ENCODE measurements at regions not wholly inside any gene's neighbourhood (a gene's known extent, or its start where the extent isn't known, plus 50 kb on each side); places are given as distances from the start of the nearest gene placed in this dataset.

DNA sequence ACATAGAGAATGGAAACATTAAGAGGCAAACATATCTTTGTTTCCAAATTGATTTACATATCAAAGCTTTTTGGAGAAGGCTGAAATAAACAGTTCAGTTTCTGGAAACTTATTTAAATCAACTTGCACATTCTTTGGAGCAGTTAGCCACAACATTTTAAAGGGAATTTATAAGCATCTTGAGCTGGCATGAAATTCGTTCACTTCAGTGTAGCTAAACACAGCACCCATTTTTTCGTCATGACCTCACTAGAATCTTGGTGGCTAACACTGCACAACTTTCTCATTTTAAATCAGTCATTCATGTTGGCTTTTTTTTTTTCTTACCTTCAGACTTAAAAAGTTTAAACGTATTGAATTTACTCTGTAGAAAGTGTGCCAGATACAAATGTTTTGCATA lies 1139.9 kb upstream of the FLRT2 start:
- TF ChIP-seq, protein P1, sequence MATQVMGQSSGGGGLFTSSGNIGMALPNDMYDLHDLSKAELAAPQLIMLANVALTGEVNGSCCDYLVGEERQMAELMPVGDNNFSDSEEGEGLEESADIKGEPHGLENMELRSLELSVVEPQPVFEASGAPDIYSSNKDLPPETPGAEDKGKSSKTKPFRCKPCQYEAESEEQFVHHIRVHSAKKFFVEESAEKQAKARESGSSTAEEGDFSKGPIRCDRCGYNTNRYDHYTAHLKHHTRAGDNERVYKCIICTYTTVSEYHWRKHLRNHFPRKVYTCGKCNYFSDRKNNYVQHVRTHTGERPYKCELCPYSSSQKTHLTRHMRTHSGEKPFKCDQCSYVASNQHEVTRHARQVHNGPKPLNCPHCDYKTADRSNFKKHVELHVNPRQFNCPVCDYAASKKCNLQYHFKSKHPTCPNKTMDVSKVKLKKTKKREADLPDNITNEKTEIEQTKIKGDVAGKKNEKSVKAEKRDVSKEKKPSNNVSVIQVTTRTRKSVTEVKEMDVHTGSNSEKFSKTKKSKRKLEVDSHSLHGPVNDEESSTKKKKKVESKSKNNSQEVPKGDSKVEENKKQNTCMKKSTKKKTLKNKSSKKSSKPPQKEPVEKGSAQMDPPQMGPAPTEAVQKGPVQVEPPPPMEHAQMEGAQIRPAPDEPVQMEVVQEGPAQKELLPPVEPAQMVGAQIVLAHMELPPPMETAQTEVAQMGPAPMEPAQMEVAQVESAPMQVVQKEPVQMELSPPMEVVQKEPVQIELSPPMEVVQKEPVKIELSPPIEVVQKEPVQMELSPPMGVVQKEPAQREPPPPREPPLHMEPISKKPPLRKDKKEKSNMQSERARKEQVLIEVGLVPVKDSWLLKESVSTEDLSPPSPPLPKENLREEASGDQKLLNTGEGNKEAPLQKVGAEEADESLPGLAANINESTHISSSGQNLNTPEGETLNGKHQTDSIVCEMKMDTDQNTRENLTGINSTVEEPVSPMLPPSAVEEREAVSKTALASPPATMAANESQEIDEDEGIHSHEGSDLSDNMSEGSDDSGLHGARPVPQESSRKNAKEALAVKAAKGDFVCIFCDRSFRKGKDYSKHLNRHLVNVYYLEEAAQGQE (IDR thresholded peaks at IDR 0.05; ENCODE audit: insufficient read depth in 1 of 2, low read depth in 2 of 2, low read length in 2 of 2): no peak
- TF ChIP-seq TAF1 (IDR thresholded peaks at IDR 0.05; ENCODE audit: borderline replicate concordance, insufficient read depth, low read length): no peak
- TF ChIP-seq SIN3A (IDR thresholded peaks at IDR 0.05; ENCODE audit: borderline replicate concordance, insufficient read depth, low read length): no peak
- TF ChIP-seq POLR2AphosphoS5 (IDR thresholded peaks at IDR 0.05; ENCODE audit: low read depth, low read length): no peak
- no peak for TF ChIP-seq FOXP2 (optimal IDR thresholded peaks at IDR 0.05; ENCODE audit: borderline replicate concordance, extremely low read depth, extremely low read length, insufficient read depth)

DNA sequence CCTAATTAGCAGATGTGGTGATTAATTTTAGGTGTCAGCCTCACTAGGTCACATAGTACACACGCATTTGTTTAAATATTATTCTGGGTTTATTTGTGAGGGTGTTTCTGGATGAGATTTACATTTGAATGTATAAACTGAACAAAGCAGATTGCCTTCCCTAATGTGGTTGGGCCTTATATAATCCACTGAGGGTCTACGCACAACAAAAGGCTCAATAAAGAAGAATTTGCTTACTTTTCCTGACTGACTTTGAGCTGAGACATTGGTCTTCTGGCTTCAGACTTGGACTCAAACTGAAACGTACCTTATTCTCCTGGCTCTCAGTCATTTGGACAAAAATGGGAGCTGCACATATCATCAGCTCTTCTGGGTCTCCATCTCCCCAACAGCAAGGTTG lies 1132.3 kb upstream of the FLRT2 start:
- TF ChIP-seq, protein P1 (IDR thresholded peaks at IDR 0.05; ENCODE audit: insufficient read depth in 1 of 2, low read depth in 2 of 2, low read length in 2 of 2): no peak

DNA sequence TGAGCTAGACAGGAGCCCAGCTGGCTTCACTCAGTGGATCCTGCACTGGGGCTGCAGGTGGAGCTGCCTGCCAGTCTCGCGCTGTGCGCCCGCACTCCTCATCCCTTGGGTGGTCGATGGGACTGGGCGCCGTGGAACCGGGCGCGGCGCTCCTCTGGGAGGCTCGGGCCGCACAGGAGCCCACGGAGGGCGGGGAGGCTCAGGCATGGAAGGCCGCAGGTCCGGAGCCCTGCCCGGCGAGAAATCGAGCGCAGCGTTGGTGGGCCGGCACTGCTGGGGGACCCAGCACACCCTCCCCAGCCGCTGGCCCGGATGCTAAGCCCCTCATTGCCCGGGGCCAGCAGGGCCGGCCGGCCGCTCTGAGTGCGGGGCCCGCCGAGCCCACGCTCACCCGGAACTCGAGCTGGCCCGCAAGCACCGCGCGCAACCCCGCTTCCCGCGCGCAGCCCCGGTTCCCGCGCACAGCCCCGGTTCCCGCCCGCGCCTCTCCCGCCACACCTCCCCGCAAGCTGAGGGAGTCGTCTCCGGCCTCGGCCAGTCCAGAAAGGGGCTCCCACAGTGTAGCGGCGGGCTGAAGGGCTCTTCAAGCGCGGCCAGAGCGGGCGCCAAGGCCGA lies 1130.5 kb upstream of the FLRT2 start:
- no peak for TF ChIP-seq POLR2AphosphoS5 (IDR thresholded peaks at IDR 0.05; ENCODE audit: low read depth, low read length)
- TF ChIP-seq, protein P1 (IDR thresholded peaks at IDR 0.05; ENCODE audit: insufficient read depth in 1 of 2, low read depth in 2 of 2, low read length in 2 of 2): no peak
- no peak for TF ChIP-seq TAF1 (IDR thresholded peaks at IDR 0.05; ENCODE audit: borderline replicate concordance, insufficient read depth, low read length)
- no peak for TF ChIP-seq FOXP2 (optimal IDR thresholded peaks at IDR 0.05; ENCODE audit: borderline replicate concordance, extremely low read depth, extremely low read length, insufficient read depth)

DNA sequence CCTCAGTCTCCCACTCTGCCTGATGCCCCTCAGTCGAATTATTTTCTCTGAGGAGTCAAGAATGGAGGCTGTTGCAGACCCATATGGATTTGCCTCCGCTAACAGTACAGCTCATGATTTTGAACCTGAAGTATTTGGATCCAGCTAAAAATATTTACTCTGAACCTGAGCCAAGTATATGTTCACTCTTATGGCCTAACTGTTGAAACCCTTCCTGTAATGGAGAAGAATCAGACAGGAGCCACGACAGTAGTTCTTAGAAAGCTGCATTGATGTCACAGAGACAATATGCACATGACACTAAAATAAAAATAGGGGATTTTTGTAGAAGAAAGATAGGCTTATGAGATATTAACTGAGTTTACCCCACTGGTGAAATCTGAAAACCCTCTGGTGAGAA lies 1128.3 kb upstream of the FLRT2 start:
- TF ChIP-seq TAF1 (IDR thresholded peaks at IDR 0.05; ENCODE audit: borderline replicate concordance, insufficient read depth, low read length) (no peak), SIN3A (IDR thresholded peaks at IDR 0.05; ENCODE audit: borderline replicate concordance, insufficient read depth, low read length) (no peak), FOXP2 (optimal IDR thresholded peaks at IDR 0.05; ENCODE audit: borderline replicate concordance, extremely low read depth, extremely low read length, insufficient read depth) (no peak), POLR2AphosphoS5 (IDR thresholded peaks at IDR 0.05; ENCODE audit: low read depth, low read length) (no peak)
- TF ChIP-seq, protein P1 (IDR thresholded peaks at IDR 0.05; ENCODE audit: insufficient read depth in 1 of 2, low read depth in 2 of 2, low read length in 2 of 2): no peak

DNA sequence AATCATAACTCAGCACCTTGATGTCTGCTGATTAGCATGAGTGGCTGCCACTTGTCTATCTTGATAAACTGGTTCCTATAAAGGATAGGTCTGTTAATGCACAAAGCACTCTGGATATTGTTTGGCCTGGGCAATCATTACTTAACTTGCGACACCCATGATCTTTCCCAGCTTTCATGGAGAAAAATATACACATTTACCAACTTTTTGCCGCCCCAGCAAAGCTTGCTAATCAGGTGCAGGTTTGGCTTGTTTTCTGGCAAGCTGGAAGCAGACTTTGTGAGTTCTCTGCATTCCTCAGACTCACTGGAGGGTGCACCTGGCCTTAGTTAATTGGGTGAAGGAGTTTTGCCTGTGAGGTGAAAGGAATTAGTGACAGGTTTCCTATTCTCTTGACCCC lies 1126.4 kb upstream of the FLRT2 start:
- TF ChIP-seq FOXP2 (optimal IDR thresholded peaks at IDR 0.05; ENCODE audit: borderline replicate concordance, extremely low read depth, extremely low read length, insufficient read depth) (no peak), TAF1 (IDR thresholded peaks at IDR 0.05; ENCODE audit: borderline replicate concordance, insufficient read depth, low read length) (no peak), SIN3A (IDR thresholded peaks at IDR 0.05; ENCODE audit: borderline replicate concordance, insufficient read depth, low read length) (no peak), POLR2AphosphoS5 (IDR thresholded peaks at IDR 0.05; ENCODE audit: low read depth, low read length) (no peak)
- TF ChIP-seq, protein P1 (IDR thresholded peaks at IDR 0.05; ENCODE audit: insufficient read depth in 1 of 2, low read depth in 2 of 2, low read length in 2 of 2): no peak
